GM19351 (cell line): ENCODE measurements at regions not wholly inside any gene's neighbourhood (a gene's known extent, or its start where the extent isn't known, plus 50 kb on each side); places are given as distances from the start of the nearest gene placed in this dataset.

Experiments
- ATAC-seq: cut with Tn5 transposase; IDR thresholded peaks from one replicate; pipeline ENCODE4 v1.9.1; 2021; ENCODE audit warnings: mild to moderate bottlenecking, moderate library complexity; ENCODE audit not compliant: unreplicated experiment

- no peak for ATAC-seq
Measured at GRCh38 chr21:16532840-16533239, 803.1 kb downstream of the USP25 start.

- ATAC-seq, result no peak
Measured at GRCh38 chr21:16533692-16534407, 804.1 kb downstream of the USP25 start.

- no peak for ATAC-seq
Measured at GRCh38 chr21:16534408-16535101, 804.8 kb downstream of the USP25 start.

- no peak for ATAC-seq
Measured at GRCh38 chr21:16535102-16535422, 805.3 kb downstream of the USP25 start.

- ATAC-seq, result no peak
Measured at GRCh38 chr21:16535626-16536025, 805.8 kb downstream of the USP25 start.

GRCh38 chr21:16536140-16536539 lies 806.4 kb downstream of the USP25 start:
- no peak for ATAC-seq

GRCh38 chr21:16536643-16537434 lies 807.1 kb downstream of the USP25 start:
- ATAC-seq, result no peak

GRCh38 chr21:16537501-16537900 lies 807.7 kb downstream of the USP25 start:
- no peak for ATAC-seq

GRCh38 chr21:16538405-16538804 lies 808.6 kb downstream of the USP25 start:
- ATAC-seq, result no peak

- no peak for ATAC-seq
Measured at GRCh38 chr21:16538936-16539440, 809.2 kb downstream of the USP25 start.

- ATAC-seq, result no peak
Measured at GRCh38 chr21:16540966-16541727, 811.4 kb downstream of the USP25 start.

- ATAC-seq, result no peak
Measured at GRCh38 chr21:16550118-16550517, 820.3 kb downstream of the USP25 start.

GRCh38 chr21:16550917-16551741 lies 821.3 kb downstream of the USP25 start:
- ATAC-seq, result no peak

GRCh38 chr21:16552880-16553279 lies 823.1 kb downstream of the USP25 start:
- no peak for ATAC-seq

- no peak for ATAC-seq
Measured at GRCh38 chr21:16554503-16554902, 824.7 kb downstream of the USP25 start.

GRCh38 chr21:16563116-16563515 lies 833.3 kb downstream of the USP25 start:
- ATAC-seq, result no peak

GRCh38 chr21:16563795-16564194 lies 834.0 kb downstream of the USP25 start:
- no peak for ATAC-seq

GRCh38 chr21:16568244-16568643 lies 838.5 kb downstream of the USP25 start:
- no peak for ATAC-seq

GRCh38 chr21:16568661-16569060 lies 838.9 kb downstream of the USP25 start:
- ATAC-seq, result no peak

- no peak for ATAC-seq
Measured at GRCh38 chr21:16569679-16570078, 839.9 kb downstream of the USP25 start.
